ENCODE measurements at regions not wholly inside any gene's neighbourhood (a gene's known extent, or its start where the extent isn't known, plus 50 kb on each side); places are given as distances from the start of the nearest gene placed in this dataset.

- Mint-ChIP-seq H3K4me3 (ENCODE audit: unreplicated experiment) (no peak overlapping the region), H3K36me3 (ENCODE audit: insufficient read depth, unreplicated experiment) (no peaks in the 10 kb centered on the region), H3K27ac (ENCODE audit: unreplicated experiment) (no peak overlapping the region), H3K9me3 (ENCODE audit: unreplicated experiment) (no peaks in the 10 kb centered on the region), H3K27me3 (ENCODE audit: insufficient read depth, unreplicated experiment) (no peaks in the 10 kb centered on the region), H3K4me1 (ENCODE audit: low read depth, unreplicated experiment) (peaks cover 6% of the 10 kb centered on the region)
- no peaks in the 10 kb centered on the region for H3K27me3 ChIP-seq (replicated peaks; ENCODE audit: control insufficient read depth, insufficient read depth, low read length)
- H3K36me3 ChIP-seq (ENCODE audit: control insufficient read depth, insufficient read depth, low read length), result no peaks in the 10 kb centered on the region
- intact Hi-C loops (cut with micrococcal nuclease; ENCODE audit: unreplicated experiment), result no loop called here
- H3K9me3 ChIP-seq, result no peaks in the 10 kb centered on the region
- CTCF ChIA-PET, result no interaction called here
- no peak for DNase-seq
- H3K4me1 ChIP-seq, result no peaks in the 10 kb centered on the region
- no TSS peak for BruUV-seq (replicated peaks)
- H3K4me3 ChIP-seq (ENCODE audit: low read depth, low read length), result no peak overlapping the region
- no peak for TF ChIP-seq CTCF (IDR thresholded peaks at IDR 0.05; ENCODE audit: insufficient read depth in 1 of 2, low read depth in 1 of 2, low read length in 1 of 2, severe bottlenecking in 1 of 2, unreplicated experiment in 1 of 2)
- POLR2A ChIA-PET, result no interaction called here
These were observed 353.9 kb downstream of the ATP23 start for GRCh38 chr12:58295268-58295667.

- ChIA-PET POLR2A (no interaction called here), CTCF (no interaction called here)
- Mint-ChIP-seq H3K4me3 (ENCODE audit: unreplicated experiment) (no peak overlapping the region), H3K27me3 (ENCODE audit: insufficient read depth, unreplicated experiment) (no peaks in the 10 kb centered on the region), H3K9me3 (ENCODE audit: unreplicated experiment) (no peaks in the 10 kb centered on the region), H3K27ac (ENCODE audit: unreplicated experiment) (no peak overlapping the region), H3K4me1 (ENCODE audit: low read depth, unreplicated experiment) (peaks cover 4% of the 10 kb centered on the region), H3K36me3 (ENCODE audit: insufficient read depth, unreplicated experiment) (no peaks in the 10 kb centered on the region)
- H3K4me1 ChIP-seq, result no peaks in the 10 kb centered on the region
- no peaks in the 10 kb centered on the region for H3K9me3 ChIP-seq
- no peak for DNase-seq
- H3K4me3 ChIP-seq (ENCODE audit: low read depth, low read length), result no peak overlapping the region
- intact Hi-C loops (cut with micrococcal nuclease; ENCODE audit: unreplicated experiment), result no loop called here
- BruUV-seq (replicated peaks), result no TSS peak
- H3K27me3 ChIP-seq (replicated peaks; ENCODE audit: control insufficient read depth, insufficient read depth, low read length), result no peaks in the 10 kb centered on the region
- no peak for TF ChIP-seq CTCF (IDR thresholded peaks at IDR 0.05; ENCODE audit: insufficient read depth in 1 of 2, low read depth in 1 of 2, low read length in 1 of 2, severe bottlenecking in 1 of 2, unreplicated experiment in 1 of 2)
- no peaks in the 10 kb centered on the region for H3K36me3 ChIP-seq (ENCODE audit: control insufficient read depth, insufficient read depth, low read length)
These were observed 355.5 kb downstream of the ATP23 start for GRCh38 chr12:58296863-58297262.

- intact Hi-C loops (cut with micrococcal nuclease; ENCODE audit: unreplicated experiment), result no loop called here
- no peak overlapping the region for H3K4me3 ChIP-seq (ENCODE audit: low read depth, low read length)
- BruUV-seq (replicated peaks), result no TSS peak
- no peak overlapping the region for H3K27ac Mint-ChIP-seq (ENCODE audit: unreplicated experiment)
- no peaks in the 10 kb centered on the region; the same call in 1 of the 2 replicates for H3K4me1 ChIP-seq
- CTCF ChIA-PET, result no interaction called here
- H3K4me3 Mint-ChIP-seq (ENCODE audit: unreplicated experiment), result no peak overlapping the region
- no peaks in the 10 kb centered on the region for H3K4me1 Mint-ChIP-seq (ENCODE audit: low read depth, unreplicated experiment)
- no peaks in the 10 kb centered on the region for H3K27me3 Mint-ChIP-seq (ENCODE audit: insufficient read depth, unreplicated experiment)
- no peaks in the 10 kb centered on the region for H3K36me3 Mint-ChIP-seq (ENCODE audit: insufficient read depth, unreplicated experiment)
- no peak for TF ChIP-seq CTCF (IDR thresholded peaks at IDR 0.05; ENCODE audit: insufficient read depth in 1 of 2, low read depth in 1 of 2, low read length in 1 of 2, severe bottlenecking in 1 of 2, unreplicated experiment in 1 of 2)
- H3K27me3 ChIP-seq (replicated peaks; ENCODE audit: control insufficient read depth, insufficient read depth, low read length), result no peaks in the 10 kb centered on the region
- H3K9me3 ChIP-seq, result no peaks in the 10 kb centered on the region
- POLR2A ChIA-PET, result no interaction called here
- no peaks in the 10 kb centered on the region for H3K36me3 ChIP-seq (ENCODE audit: control insufficient read depth, insufficient read depth, low read length)
- no peaks in the 10 kb centered on the region for H3K9me3 Mint-ChIP-seq (ENCODE audit: unreplicated experiment)
- DNase-seq, result no peak
These were observed 357.4 kb downstream of the ATP23 start for GRCh38 chr12:58298803-58299202.
